Pancreas (tissue), 10 donors: ENCODE measurements at regions not wholly inside any gene's neighbourhood (a gene's known extent, or its start where the extent isn't known, plus 50 kb on each side); places are given as distances from the start of the nearest gene placed in this dataset.

ENCODE experiments used
- ATAC-seq, 4 donors: fragments of 200-7000 bp; cut with Tn5 transposase; one replicate each; pipeline versions ENCODE4 v1.8.0 to v1.9.1; 2020; ENCODE audit warnings: mild to moderate bottlenecking in 4 of 4, moderate library complexity in 4 of 4
- DNase-seq, 6 donors: peaks; one replicate each; pipeline ENCODE4 v3.0.0-alpha.2; 2020
- FAIRE-seq: peaks from 2 replicates; lab custom pipeline; 2012; peaks lifted over from hg19 to GRCh38; lab: Jason Lieb, UNC
- H3K27ac ChIP-seq, 4 donors: fragments of 200-600 bp; sonication (generic); 1 replicate in 3 of 4; 2 replicates in 1 of 4; pipeline versions ENCODE4 v1.5.0 to v1.8.0; 2020
- H3K27me3 ChIP-seq, 4 donors: fragments of 200-600 bp; one replicate each; pipeline ENCODE4 v1.8.0; 2021
- H3K36me3 ChIP-seq, 3 donors: fragments of 200-600 bp; sonication (generic) in 1 of 3; one replicate each; pipeline versions ENCODE4 v1.5.0 to v1.8.0; 2020 to 2021
- H3K4me1 ChIP-seq, 3 donors: fragments of 200-600 bp; one replicate each; pipeline ENCODE4 v1.8.0; 2021
- H3K4me3 ChIP-seq, 4 donors: fragments of 200-600 bp; sonication (generic) in 2 of 4; one replicate each; pipeline versions ENCODE4 v1.5.0 to v1.8.0; 2020 to 2021
- H3K9me3 ChIP-seq, 4 donors: fragments of 200-600 bp; one replicate each; pipeline ENCODE4 v1.8.0; 2021
- WGBS, 2 donors: extraction: QIAGEN DNeasy Blood & Tissue Kit; methylation state at CpG; one replicate each; pipeline ENCODE4 v1.1.7; 2013; 5-methylcytosine and 5-hydroxymethylcytosine counted together
- intact Hi-C, 3 donors: fragments of 100-400 bp; cut with DNase I; formaldehyde crosslinking; loops; one replicate each; pipeline versions ENCODE4 v1.11.1 to v1.14.2; 2022
- TF ChIP-seq, protein P1 (sequence below), 4 donors: fragments of 200-600 bp; sonication (generic) in 3 of 4; IDR thresholded peaks; one replicate each; pipeline versions ENCODE4 v1.5.0 to v1.8.0; 2021; ENCODE audit warnings: antibody characterized with exemption in 4 of 4
- donor health status: healthy with polysubstance abuse.
- donor health status: DM: no; HTN: no; CAD: no; lungs with moderate emphysema.
- donor health status: DM: no; HTN: no; CAD: no.
- donor health status: control.
- donor health status: control.
- donor health status: Bipolar disorder and iron deficiency.
- donor health status: DM: yes; HTN: yes; CAD: no.
- donor health status: DM: no; HTN: no; CAD: no.
- donor health status: DM: no; HTN: no; CAD: no.
- donor health status: DM: yes; HTN: yes; CAD: no.

DNA sequence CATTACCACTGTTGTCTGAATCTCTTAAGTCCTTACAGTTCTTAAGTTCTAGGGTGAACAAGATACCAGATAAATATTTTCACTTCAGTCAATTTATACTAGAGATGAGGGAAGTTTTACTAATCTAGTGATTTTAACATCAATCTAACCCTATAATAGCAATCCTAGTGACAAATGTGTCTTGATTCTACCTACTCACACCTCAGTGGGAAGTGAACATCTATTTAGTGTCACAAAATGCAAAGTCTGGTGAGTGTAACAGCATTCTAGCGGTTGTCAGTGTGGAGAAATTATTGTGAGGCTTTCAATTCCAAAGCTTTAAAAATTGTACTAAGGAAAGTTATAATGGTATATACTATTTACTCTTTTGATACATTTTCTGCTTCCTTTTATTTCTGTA, 225.8 kb upstream of the CYLC2 start:
- ATAC-seq (no peak), DNase-seq (no peak), FAIRE-seq (no peak)
- WGBS, 2 donors: 62 to 69% methylated on average over 1 of the region's 1 CpG
- H3K36me3 ChIP-seq: no peaks in the 10 kb centered on the region
- H3K9me3 ChIP-seq: no peaks in the 10 kb centered on the region
- H3K27me3 ChIP-seq: no peaks in the 10 kb centered on the region
- TF ChIP-seq, protein P1, sequence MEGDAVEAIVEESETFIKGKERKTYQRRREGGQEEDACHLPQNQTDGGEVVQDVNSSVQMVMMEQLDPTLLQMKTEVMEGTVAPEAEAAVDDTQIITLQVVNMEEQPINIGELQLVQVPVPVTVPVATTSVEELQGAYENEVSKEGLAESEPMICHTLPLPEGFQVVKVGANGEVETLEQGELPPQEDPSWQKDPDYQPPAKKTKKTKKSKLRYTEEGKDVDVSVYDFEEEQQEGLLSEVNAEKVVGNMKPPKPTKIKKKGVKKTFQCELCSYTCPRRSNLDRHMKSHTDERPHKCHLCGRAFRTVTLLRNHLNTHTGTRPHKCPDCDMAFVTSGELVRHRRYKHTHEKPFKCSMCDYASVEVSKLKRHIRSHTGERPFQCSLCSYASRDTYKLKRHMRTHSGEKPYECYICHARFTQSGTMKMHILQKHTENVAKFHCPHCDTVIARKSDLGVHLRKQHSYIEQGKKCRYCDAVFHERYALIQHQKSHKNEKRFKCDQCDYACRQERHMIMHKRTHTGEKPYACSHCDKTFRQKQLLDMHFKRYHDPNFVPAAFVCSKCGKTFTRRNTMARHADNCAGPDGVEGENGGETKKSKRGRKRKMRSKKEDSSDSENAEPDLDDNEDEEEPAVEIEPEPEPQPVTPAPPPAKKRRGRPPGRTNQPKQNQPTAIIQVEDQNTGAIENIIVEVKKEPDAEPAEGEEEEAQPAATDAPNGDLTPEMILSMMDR (IDR thresholded peaks at IDR 0.05): no peak
- no peak overlapping the region for H3K4me3 ChIP-seq
- no peak overlapping the region for H3K27ac ChIP-seq
- H3K4me1 ChIP-seq: no peaks in the 10 kb centered on the region
- intact Hi-C loops: no loop called here

DNA sequence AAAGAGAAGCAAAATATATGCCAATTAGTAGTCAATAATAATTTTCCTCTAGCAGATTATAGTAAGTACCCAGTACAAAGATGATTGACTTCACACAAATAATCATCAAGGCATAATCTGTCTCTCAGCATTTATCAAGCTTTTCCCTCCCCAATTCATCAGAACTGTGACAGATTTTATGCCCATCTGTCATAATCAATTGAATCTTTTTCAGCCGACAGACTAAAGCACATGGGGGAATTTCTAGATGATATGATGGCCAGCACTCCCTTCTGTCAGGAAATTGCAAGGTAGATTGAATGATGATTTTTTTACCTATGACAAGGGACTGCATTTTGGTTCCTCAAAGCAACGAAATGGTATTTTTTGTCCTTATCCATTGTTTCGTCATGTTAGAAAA, 227.1 kb upstream of the CYLC2 start:
- H3K36me3 ChIP-seq: no peaks in the 10 kb centered on the region
- intact Hi-C loops: no loop called here
- H3K4me3 ChIP-seq: no peak overlapping the region
- ATAC-seq (no peak), FAIRE-seq (no peak), DNase-seq (no peak)
- no peaks in the 10 kb centered on the region for H3K27me3 ChIP-seq
- no peak overlapping the region for H3K27ac ChIP-seq
- H3K9me3 ChIP-seq: no peaks in the 10 kb centered on the region
- WGBS, 2 donors: 34 to 50% methylated on average over 3 of the region's 3 CpGs
- H3K4me1 ChIP-seq: no peaks in the 10 kb centered on the region
- TF ChIP-seq, protein P1 (IDR thresholded peaks at IDR 0.05): no peak

DNA sequence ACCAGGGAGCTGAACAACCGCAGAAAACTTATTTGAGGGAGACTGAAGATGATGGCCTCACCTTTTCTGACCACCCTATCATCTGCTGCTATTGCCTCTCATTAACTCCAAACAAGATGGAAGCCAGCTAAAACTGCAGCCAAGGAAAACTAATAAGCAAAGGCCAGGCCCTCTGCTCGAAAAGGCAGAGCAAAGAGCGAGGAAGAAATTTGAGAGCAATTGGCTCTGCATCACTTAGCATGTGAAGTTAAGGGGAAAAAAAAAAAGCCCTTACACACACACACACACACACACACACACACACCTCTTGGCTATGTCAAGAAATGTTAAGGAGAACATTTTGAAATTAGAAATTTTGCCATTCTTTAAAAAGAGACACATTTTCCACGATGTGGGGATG, 228.1 kb upstream of the CYLC2 start:
- no peak for ATAC-seq
- WGBS, 2 donors: 54 to 68% methylated on average over 4 of the region's 4 CpGs
- DNase-seq: no peak
- Histone ChIP-seq H3K4me3 (no peak overlapping the region), H3K9me3 (no peaks in the 10 kb centered on the region), H3K36me3 (no peaks in the 10 kb centered on the region), H3K4me1 (no peaks in the 10 kb centered on the region), H3K27me3 (no peaks in the 10 kb centered on the region), H3K27ac (no peak overlapping the region)
- FAIRE-seq: no peak
- TF ChIP-seq, protein P1 (IDR thresholded peaks at IDR 0.05): no peak
- intact Hi-C loops: no loop called here

DNA sequence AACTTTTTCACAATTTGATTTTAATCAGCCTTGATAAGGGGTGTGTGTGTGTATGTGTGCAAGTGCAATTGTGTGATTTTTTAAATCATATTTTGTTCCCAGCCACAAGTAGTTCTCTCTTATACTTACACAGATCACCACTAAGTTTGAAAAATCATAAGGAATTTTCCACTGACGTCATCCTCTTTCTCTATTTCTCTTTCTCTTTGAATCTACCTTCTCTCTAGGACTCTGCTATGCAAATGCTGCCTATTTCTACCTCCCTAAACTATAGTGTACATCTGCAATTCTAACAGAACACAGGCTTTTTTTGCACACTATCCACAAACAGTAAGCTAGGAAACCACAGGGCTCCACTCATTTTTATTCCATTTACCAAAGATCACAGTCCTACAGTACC, 254.6 kb upstream of the CYLC2 start:
- ATAC-seq (no peak), FAIRE-seq (no peak), DNase-seq (no peak)
- no peaks in the 10 kb centered on the region for H3K9me3 ChIP-seq
- H3K4me1 ChIP-seq: no peaks in the 10 kb centered on the region
- H3K4me3 ChIP-seq: no peak overlapping the region
- intact Hi-C loops: no loop called here
- WGBS, 2 donors: 34 to 54% methylated on average over 1 of the region's 1 CpG
- no peaks in the 10 kb centered on the region for H3K27me3 ChIP-seq
- TF ChIP-seq, protein P1 (IDR thresholded peaks at IDR 0.05): no peak
- no peaks in the 10 kb centered on the region for H3K36me3 ChIP-seq
- no peak overlapping the region for H3K27ac ChIP-seq

DNA sequence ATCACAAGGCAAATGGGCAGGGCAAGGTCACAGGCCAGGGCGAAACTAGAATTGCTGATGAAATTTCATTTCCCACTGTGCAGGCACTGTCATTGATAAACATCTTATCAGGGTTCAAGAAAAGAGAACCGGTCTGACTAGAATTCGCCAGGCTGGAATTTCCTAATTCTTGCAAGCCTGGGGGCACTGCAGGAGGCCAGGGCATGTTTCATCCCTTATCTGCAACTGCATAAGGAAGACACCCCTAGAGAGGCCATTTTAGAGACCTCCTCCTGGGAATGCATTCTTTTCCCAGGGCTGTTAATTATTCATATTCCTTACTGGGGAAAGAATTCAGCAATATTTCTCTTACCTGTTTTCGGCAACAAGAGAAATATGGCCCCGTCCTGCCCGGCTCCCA, 266.2 kb upstream of the CYLC2 start:
- no peaks in the 10 kb centered on the region for H3K27me3 ChIP-seq
- ATAC-seq (no peak), FAIRE-seq (no peak), DNase-seq (no peak)
- 67 to 77% methylated on average over 6 of the region's 6 CpGs for WGBS, 2 donors
- H3K36me3 ChIP-seq: no peaks in the 10 kb centered on the region
- no peak overlapping the region for H3K27ac ChIP-seq
- no peak overlapping the region for H3K4me3 ChIP-seq
- intact Hi-C loops: no loop called here
- H3K9me3 ChIP-seq: no peaks in the 10 kb centered on the region
- no peaks in the 10 kb centered on the region for H3K4me1 ChIP-seq
- TF ChIP-seq, protein P1 (IDR thresholded peaks at IDR 0.05): no peak
